Calu3 (cell line): ENCODE measurements at regions not wholly inside any gene's neighbourhood (a gene's known extent, or its start where the extent isn't known, plus 50 kb on each side); places are given as distances from the start of the nearest gene placed in this dataset.

Experiments
- BruUV-seq: library from RNA; stranded (reverse); fragments of 400-500 nt; replicated peaks from 2 replicates; lab custom pipeline; 2021; lab: Mats Ljungman, UMichigan
- CTCF ChIA-PET: fragments of 300-600 bp; sonication (Branson Sonifier 250); formaldehyde crosslinking; loops from one replicate; lab custom pipeline; 2022; ENCODE audit warnings: antibody characterized with exemption; lab: Charles Lee
- DNase-seq: peaks from one replicate; pipeline ENCODE4 v3.0.0; 2022
- H3K27ac Mint-ChIP-seq: one replicate; pipeline ENCODE4 v1.8.0; 2022; ENCODE audit warnings: mixed read lengths; ENCODE audit not compliant: unreplicated experiment
- H3K27me3 Mint-ChIP-seq: one replicate; pipeline ENCODE4 v1.8.0; 2022; ENCODE audit warnings: mixed read lengths; ENCODE audit not compliant: unreplicated experiment
- H3K36me3 Mint-ChIP-seq: one replicate; pipeline ENCODE4 v1.8.0; 2022; ENCODE audit warnings: mild to moderate bottlenecking, moderate library complexity, mixed read lengths; ENCODE audit not compliant: insufficient read depth, unreplicated experiment
- H3K4me1 Mint-ChIP-seq: one replicate; pipeline ENCODE4 v1.8.0; 2022; ENCODE audit warnings: mild to moderate bottlenecking, low read depth, mixed read lengths; ENCODE audit not compliant: unreplicated experiment
- H3K4me3 Mint-ChIP-seq: one replicate; pipeline ENCODE4 v1.8.0; 2022; ENCODE audit warnings: mild to moderate bottlenecking, low read depth, moderate library complexity, mixed read lengths; ENCODE audit not compliant: unreplicated experiment
- H3K9me3 Mint-ChIP-seq: one replicate; pipeline ENCODE4 v1.8.0; 2022; ENCODE audit warnings: low read depth, mixed read lengths; ENCODE audit not compliant: unreplicated experiment
- intact Hi-C: fragments of 100-400 bp; cut with micrococcal nuclease; formaldehyde crosslinking; loops from one replicate; pipeline ENCODE4 v1.10.0; 2022; ENCODE audit not compliant: unreplicated experiment
- TF ChIP-seq, protein P1 (sequence below): fragments of 200-600 bp; IDR thresholded peaks from one replicate; pipeline ENCODE4 v1.8.0; 2022; ENCODE audit warnings: antibody characterized with exemption; ENCODE audit not compliant: unreplicated experiment

- TF ChIP-seq, protein P1, sequence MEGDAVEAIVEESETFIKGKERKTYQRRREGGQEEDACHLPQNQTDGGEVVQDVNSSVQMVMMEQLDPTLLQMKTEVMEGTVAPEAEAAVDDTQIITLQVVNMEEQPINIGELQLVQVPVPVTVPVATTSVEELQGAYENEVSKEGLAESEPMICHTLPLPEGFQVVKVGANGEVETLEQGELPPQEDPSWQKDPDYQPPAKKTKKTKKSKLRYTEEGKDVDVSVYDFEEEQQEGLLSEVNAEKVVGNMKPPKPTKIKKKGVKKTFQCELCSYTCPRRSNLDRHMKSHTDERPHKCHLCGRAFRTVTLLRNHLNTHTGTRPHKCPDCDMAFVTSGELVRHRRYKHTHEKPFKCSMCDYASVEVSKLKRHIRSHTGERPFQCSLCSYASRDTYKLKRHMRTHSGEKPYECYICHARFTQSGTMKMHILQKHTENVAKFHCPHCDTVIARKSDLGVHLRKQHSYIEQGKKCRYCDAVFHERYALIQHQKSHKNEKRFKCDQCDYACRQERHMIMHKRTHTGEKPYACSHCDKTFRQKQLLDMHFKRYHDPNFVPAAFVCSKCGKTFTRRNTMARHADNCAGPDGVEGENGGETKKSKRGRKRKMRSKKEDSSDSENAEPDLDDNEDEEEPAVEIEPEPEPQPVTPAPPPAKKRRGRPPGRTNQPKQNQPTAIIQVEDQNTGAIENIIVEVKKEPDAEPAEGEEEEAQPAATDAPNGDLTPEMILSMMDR, result no peak
- no peaks in the 10 kb centered on the region for H3K36me3 Mint-ChIP-seq
- H3K9me3 Mint-ChIP-seq, result peaks cover 1% of the 10 kb centered on the region
- CTCF ChIA-PET, result no interaction called here
- H3K4me1 Mint-ChIP-seq, result no peaks in the 10 kb centered on the region
- intact Hi-C loops, result no loop called here
- no peaks in the 10 kb centered on the region for H3K27me3 Mint-ChIP-seq
- H3K4me3 Mint-ChIP-seq, result no peak overlapping the region
- peak; percentile 2 for DNase-seq
- H3K27ac Mint-ChIP-seq, result no peak overlapping the region
- no TSS peak for BruUV-seq
Measured at GRCh38 chr9:85158512-85158911, 489.0 kb downstream of the NTRK2 start.

DNA sequence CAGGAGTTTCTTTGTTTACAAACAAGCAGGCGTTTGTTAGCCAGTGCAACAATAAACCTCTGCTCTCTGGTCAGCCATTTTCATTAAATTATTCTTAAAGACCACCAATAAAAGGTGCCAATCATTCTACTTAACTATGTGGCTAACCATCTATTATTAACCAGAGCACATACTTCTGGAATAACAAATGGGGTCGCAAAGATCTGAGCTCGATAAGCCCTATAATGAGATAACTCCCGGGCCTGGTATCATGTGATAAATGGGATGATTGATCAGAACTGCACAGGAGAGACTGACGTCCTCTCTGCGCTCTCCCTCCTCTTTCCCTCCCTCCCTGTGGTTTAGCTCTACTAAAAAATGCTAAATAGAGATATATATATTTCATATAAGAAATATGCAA, 488.2 kb downstream of the NTRK2 start:
- TF ChIP-seq, protein P1, result no peak
- no peaks in the 10 kb centered on the region for H3K36me3 Mint-ChIP-seq
- intact Hi-C loops, result no loop called here
- H3K9me3 Mint-ChIP-seq, result no peaks in the 10 kb centered on the region
- H3K27ac Mint-ChIP-seq, result no peak overlapping the region
- no peak overlapping the region for H3K4me3 Mint-ChIP-seq
- H3K27me3 Mint-ChIP-seq, result no peaks in the 10 kb centered on the region
- no peak for DNase-seq
- H3K4me1 Mint-ChIP-seq, result no peaks in the 10 kb centered on the region
- CTCF ChIA-PET, result no interaction called here
- no TSS peak for BruUV-seq

DNA sequence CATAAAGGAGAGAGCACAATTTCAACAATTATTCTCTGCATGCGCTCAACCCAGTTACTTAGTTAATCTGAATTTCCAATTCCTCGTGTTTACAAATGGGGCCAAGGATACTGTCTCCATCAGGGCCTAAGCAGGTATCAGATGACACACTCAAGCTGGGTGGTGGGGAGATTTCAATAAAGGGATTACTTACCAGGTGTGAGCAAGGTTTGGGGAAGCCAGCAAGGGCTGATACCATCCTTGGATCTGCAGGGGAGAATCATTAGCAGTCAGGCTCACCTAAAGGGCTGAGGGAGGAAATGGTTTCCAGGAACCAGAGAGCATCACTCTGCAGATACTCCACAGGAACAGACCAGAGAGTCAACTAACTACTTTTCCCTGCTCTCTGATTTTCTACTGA, 487.1 kb downstream of the NTRK2 start:
- Mint-ChIP-seq H3K4me3 (no peak overlapping the region), H3K27ac (no peak overlapping the region), H3K4me1 (no peaks in the 10 kb centered on the region), H3K9me3 (no peaks in the 10 kb centered on the region), H3K36me3 (no peaks in the 10 kb centered on the region), H3K27me3 (no peaks in the 10 kb centered on the region)
- TF ChIP-seq, protein P1, result no peak
- intact Hi-C loops, result no loop called here
- no peak for DNase-seq
- CTCF ChIA-PET, result no interaction called here
- no TSS peak for BruUV-seq

DNA sequence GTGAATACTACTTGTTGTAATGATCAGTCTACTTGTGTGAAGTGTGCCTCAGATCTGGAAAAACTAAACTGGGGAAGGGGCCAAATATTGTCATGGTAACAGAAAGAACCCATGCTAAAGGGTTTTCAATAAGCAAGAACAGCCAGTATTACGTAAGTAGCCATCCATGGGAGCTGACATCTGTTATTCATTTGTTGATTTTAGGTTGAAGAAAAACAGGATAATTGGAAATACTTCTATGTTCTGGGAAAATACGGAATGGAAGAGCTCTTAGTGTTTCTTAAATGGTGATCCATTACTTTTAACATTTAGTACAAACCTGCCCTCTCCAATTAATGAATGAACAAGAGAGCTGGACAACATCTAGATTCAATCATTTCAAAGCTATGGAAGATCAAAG, 485.8 kb downstream of the NTRK2 start:
- intact Hi-C loops, result no loop called here
- CTCF ChIA-PET, result no interaction called here

More for the DNA sequence above, 485.8 kb downstream of the NTRK2 start:
- Mint-ChIP-seq H3K4me1 (no peaks in the 10 kb centered on the region), H3K9me3 (no peaks in the 10 kb centered on the region), H3K27me3 (no peaks in the 10 kb centered on the region), H3K27ac (no peak overlapping the region), H3K4me3 (no peak overlapping the region), H3K36me3 (no peaks in the 10 kb centered on the region)
- TF ChIP-seq, protein P1, result no peak
- BruUV-seq, result no TSS peak
- DNase-seq, result no peak
